ENCODE measurements at regions not wholly inside any gene's neighbourhood (a gene's known extent, or its start where the extent isn't known, plus 50 kb on each side); places are given as distances from the start of the nearest gene placed in this dataset.

- TF ChIP-seq CHD7 (IDR thresholded peaks at IDR 0.05; ENCODE audit: insufficient replicate concordance, low read length), result no peak
- TF ChIP-seq SIRT6 (IDR thresholded peaks at IDR 0.05; ENCODE audit: low read length), result no peak
- no peak for TF ChIP-seq TCF12 (IDR thresholded peaks at IDR 0.05; ENCODE audit: low read depth, low read length)
- no peak for TF ChIP-seq RXRA (IDR thresholded peaks at IDR 0.05; ENCODE audit: insufficient read depth, low read depth, low read length)
- no peak for TF ChIP-seq BRCA1 (IDR thresholded peaks at IDR 0.05; ENCODE audit: low read depth, low read length)
- TF ChIP-seq KDM5A (IDR thresholded peaks at IDR 0.05; ENCODE audit: low read length), result no peak
- no peak for TF ChIP-seq ATF2 (IDR thresholded peaks at IDR 0.05; ENCODE audit: low read length)
- no peak for TF ChIP-seq KDM4A (IDR thresholded peaks at IDR 0.05; ENCODE audit: low read depth, low read length, severe bottlenecking)
- TF ChIP-seq TBP (IDR thresholded peaks at IDR 0.05; ENCODE audit: low read depth, low read length), result no peak
- no peak for TF ChIP-seq POLR2AphosphoS5 (IDR thresholded peaks at IDR 0.05; ENCODE audit: low read depth, low read length)
- TF ChIP-seq GABPA (IDR thresholded peaks at IDR 0.05; ENCODE audit: borderline replicate concordance, insufficient read depth, low read length), result no peak
- TF ChIP-seq BACH1 (IDR thresholded peaks at IDR 0.05; ENCODE audit: low read length), result no peak
Measured at GRCh38 chr1:61612602-61613001, 112.3 kb downstream of the TM2D1 start (continued).
